Erythroblast (primary cell): ENCODE measurements at regions not wholly inside any gene's neighbourhood (a gene's known extent, or its start where the extent isn't known, plus 50 kb on each side); places are given as distances from the start of the nearest gene placed in this dataset.

Experiments
- GATA1 ChIP-seq: IDR thresholded peaks from 2 replicates; pipeline ENCODE4 v1.6.1; 2011; ENCODE audit warnings: low read depth, mild to moderate bottlenecking, control low read depth, low read length, moderate library complexity
- POLR2A ChIP-seq: IDR thresholded peaks from 2 replicates; pipeline ENCODE4 v1.6.1; 2011; ENCODE audit warnings: mild to moderate bottlenecking, low read length

DNA sequence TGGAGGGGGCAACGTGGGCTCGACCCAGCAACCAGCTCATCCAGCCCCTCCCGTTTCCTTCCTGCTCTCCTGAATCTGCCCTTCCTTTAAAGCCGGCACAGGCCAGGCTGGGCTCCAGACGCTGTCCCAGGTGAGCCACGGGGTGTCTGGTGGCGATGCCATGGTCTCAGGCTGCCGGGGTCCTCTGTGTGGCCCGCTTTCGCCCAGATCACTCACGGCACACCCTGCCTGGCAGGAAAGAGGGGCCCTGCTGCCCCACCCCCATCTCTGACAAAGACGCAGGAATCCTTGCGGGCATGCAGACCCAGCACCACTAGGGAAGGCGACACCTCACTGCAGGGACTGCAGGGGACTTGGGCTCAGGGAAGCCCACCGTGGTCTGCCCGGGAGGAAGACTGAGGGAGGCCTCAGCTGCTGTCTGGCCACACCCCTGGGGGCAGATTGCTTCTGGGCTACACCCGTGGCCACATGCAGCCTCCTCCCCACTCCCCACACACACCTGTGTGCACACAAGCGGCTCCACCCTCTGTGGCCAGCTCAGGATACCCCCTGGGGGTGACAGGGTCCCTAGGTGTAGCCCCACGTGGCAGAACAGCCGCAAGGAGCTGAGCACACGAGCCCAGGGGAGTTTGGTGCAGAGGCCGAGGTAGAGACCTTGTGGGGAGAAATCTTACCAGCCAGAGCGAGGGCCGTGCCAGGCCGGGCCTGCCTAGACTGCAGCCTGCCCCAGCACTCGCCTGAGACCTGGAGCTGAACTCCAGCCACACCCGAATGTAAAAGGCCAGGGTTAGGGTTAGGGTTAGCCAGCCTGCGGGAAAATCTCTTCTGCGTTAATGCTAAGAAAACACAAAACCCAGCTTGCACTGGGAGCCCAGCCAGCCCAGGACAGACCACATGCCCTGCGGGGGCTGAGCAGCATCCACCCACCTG lies 104.6 kb downstream of the DLL1 start:
- TF ChIP-seq POLR2A, result no peak
- TF ChIP-seq GATA1, result no peak
